HG03025 (cell line): ENCODE measurements at regions not wholly inside any gene's neighbourhood (a gene's known extent, or its start where the extent isn't known, plus 50 kb on each side); places are given as distances from the start of the nearest gene placed in this dataset.
"Not testable (repeated sequence)": the region's sequence is repeated elsewhere in the genome, so short reads cannot be mapped to it uniquely, and the experiment has no call there.

Source experiments
- ATAC-seq: cut with Tn5 transposase; IDR thresholded peaks from one replicate; pipeline ENCODE4 v1.9.1; 2021; ENCODE audit warnings: mild to moderate bottlenecking, moderate library complexity; ENCODE audit not compliant: unreplicated experiment, low FRiP score

GRCh38 chr6:33896391-33897188, 92.8 kb upstream of the MLN start:
- ATAC-seq = no peak

- no peak for ATAC-seq
Measured at GRCh38 chr6:33895988-33896387, 92.2 kb upstream of the MLN start.

GRCh38 chr6:33895296-33895695, 91.5 kb upstream of the MLN start:
- no peak for ATAC-seq

- ATAC-seq = no peak
Measured at GRCh38 chr6:33894438-33894837, 90.6 kb upstream of the MLN start.

- ATAC-seq = no peak
Measured at GRCh38 chr6:33892581-33893346, 89.0 kb upstream of the MLN start.

- no peak for ATAC-seq
Measured at GRCh38 chr6:33888664-33889200, 84.9 kb upstream of the MLN start.

GRCh38 chr6:33888183-33888582, 84.4 kb upstream of the MLN start:
- no peak for ATAC-seq

- ATAC-seq = no peak
Measured at GRCh38 chr6:33886673-33887144, 82.9 kb upstream of the MLN start.

- no peak for ATAC-seq
Measured at GRCh38 chr6:33885132-33886057, 81.6 kb upstream of the MLN start.

GRCh38 chr6:33883621-33884020, 79.8 kb upstream of the MLN start:
- ATAC-seq = not testable (repeated sequence)

GRCh38 chr6:33882154-33882553, 78.4 kb upstream of the MLN start:
- no peak for ATAC-seq

- no peak for ATAC-seq
Measured at GRCh38 chr6:33880766-33881165, 77.0 kb upstream of the MLN start.

- ATAC-seq = no peak
Measured at GRCh38 chr6:33880104-33880678, 76.4 kb upstream of the MLN start.

GRCh38 chr6:33878562-33878961, 74.8 kb upstream of the MLN start:
- no peak for ATAC-seq

GRCh38 chr6:33877982-33878535, 74.3 kb upstream of the MLN start:
- no peak for ATAC-seq

GRCh38 chr6:33875696-33876095, 71.9 kb upstream of the MLN start:
- ATAC-seq = no peak

- no peak for ATAC-seq
Measured at GRCh38 chr6:33875141-33875581, 71.4 kb upstream of the MLN start.

GRCh38 chr6:33874136-33874760, 70.4 kb upstream of the MLN start:
- ATAC-seq = no peak

- no peak for ATAC-seq
Measured at GRCh38 chr6:33872761-33873160, 69.0 kb upstream of the MLN start.
